ENCODE measurements at regions not wholly inside any gene's neighbourhood (a gene's known extent, or its start where the extent isn't known, plus 50 kb on each side); places are given as distances from the start of the nearest gene placed in this dataset.

- FAIRE-seq = no peak
Observed at GRCh38 chr18:42187611-42188380, 232.8 kb downstream of the PIK3C3 start.

DNA sequence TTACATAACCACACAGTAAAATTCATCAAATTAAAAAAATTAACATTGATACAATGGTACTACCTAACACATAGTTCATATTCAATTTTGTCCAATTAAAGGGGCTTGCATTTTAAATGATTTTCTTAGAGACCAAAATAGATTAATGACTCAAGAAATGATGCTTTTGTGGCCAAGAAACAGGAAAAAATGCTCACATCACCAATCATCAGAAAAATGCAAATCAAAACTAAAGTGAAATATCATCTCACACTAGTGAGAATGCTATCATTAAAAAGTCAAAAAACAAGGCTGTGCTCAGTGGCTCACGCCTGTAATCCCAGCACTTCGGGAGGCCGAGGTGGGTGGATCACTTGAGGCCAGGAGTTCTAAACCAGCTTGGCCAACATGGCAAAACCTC lies 235.6 kb downstream of the PIK3C3 start:
- FAIRE-seq = no peak

GRCh38 chr18:42192251-42193248 lies 237.5 kb downstream of the PIK3C3 start:
- FAIRE-seq = no peak

DNA sequence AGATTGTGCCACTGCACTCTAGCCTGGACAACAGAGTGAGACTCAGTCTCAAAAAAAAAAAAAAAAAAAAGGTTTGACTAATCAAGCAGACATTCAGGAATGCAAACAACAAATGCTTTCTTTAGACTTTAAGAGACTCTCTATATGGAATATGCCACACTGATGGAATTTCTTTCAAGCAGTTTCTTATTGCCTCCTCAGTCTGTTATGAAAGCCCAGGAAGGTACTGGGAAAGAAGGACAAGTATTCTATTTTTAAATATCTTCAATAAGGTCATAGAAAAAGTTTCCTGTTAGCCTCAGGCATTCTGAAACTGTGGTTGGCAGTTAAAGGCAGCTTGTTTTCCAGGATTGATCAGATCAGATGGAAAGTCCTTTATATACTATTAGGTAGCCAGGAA lies 241.6 kb downstream of the PIK3C3 start:
- no peak for FAIRE-seq

DNA sequence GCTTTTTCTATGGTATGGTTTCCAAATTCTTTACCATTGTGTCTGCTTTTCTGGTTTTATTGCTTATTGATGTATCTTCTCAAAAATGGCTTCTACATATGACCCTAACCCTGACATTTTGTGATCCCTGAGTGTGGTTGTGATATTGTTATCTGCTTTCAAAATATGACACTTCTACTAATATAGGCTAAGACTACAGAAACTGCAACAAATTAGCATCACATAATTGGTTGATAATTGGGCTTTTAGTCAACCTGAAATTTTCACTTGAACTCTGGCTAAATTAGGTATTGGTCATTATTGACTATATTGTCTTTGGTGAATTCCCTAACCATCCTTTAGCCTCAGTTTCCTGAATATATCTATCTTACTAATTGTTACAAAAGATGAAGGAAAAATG lies 246.1 kb downstream of the PIK3C3 start:
- no peak for FAIRE-seq

- FAIRE-seq = no peak
Observed at GRCh38 chr18:42211201-42211600, 256.2 kb downstream of the PIK3C3 start.

DNA sequence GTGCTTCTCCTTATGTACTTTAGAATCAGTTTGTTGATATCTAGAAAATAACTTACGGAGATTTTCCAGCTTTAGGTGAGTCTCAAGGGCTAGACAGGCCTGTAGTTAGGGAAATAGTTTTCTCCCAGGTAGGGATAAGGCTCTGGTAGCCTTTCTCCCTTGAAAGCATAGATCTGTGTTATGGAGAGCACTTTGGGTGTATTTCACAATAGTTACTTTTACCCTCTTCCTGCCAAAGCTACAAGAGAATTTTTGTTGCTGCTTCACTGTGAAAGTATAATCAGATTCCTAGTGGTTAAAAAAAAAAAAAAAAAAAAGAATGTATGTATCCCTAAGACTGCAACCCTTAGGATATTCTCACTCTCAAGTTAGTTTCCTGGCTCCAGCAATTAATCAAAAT lies 267.5 kb downstream of the PIK3C3 start:
- FAIRE-seq = no peak

- no peak for FAIRE-seq
Observed at GRCh38 chr18:42228581-42228980, 273.5 kb downstream of the PIK3C3 start.

- no peak for FAIRE-seq
Observed at GRCh38 chr18:42229211-42230210, 274.5 kb downstream of the PIK3C3 start.

- FAIRE-seq = no peak
Observed at GRCh38 chr18:42230636-42231035, 275.6 kb downstream of the PIK3C3 start.

DNA sequence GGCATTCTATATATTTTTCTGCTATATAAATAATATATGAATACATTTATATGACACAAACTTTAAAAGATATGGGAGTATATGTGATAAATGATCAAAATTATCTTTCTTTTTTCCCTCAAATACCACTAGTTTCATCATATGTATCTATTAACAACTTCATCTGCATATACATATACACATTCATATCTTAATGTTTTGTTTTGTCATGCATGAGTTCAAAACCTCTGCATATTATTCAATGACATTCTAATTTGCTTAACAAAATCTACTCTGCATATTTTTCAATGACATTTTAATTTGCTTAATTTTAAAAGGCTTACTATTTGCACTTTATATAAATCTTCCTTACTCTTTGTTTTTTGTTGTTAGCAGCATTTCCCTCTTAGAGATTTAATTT lies 276.2 kb downstream of the PIK3C3 start:
- no peak for FAIRE-seq

DNA sequence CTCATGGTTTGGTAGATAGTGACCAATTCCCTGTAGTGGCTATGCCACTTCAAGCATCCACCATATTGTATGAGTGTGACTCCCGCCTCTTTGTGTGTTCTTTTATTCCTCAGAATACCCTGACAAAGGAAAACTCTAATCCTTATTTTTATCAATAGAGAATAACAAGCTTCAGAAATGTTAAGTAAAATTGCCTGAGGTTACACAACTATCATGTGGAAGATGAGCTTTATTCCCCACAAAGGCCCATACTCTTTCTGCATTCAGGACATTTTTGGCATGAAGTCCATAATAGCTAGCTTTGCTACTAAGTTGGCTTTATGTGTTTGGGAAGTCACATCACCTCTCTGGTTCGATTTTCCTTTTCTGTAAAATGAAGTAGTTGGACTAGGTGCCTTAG lies 276.8 kb downstream of the PIK3C3 start:
- no peak for FAIRE-seq

DNA sequence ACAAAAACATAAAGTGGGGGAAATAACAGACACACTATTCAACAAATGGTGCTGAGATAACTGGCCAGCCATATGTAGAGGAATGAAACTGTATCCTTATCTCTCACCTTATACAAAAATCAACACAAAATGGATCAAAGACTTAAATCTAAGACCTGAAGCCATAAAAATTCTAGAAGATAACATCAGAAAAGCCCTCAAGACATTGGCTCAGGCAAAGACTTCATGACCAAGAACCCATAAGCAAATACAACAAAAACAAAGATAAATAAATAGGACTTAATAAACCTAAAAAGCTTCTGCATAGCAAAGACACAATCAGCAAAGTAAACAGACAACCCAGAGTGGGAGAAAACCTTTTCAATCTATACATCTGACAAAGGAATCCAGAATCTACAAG lies 278.9 kb downstream of the PIK3C3 start:
- no peak for FAIRE-seq

GRCh38 chr18:42242758-42243157 lies 287.7 kb downstream of the PIK3C3 start:
- FAIRE-seq = no peak

GRCh38 chr18:42245137-42245536 lies 290.1 kb downstream of the PIK3C3 start:
- no peak for FAIRE-seq

DNA sequence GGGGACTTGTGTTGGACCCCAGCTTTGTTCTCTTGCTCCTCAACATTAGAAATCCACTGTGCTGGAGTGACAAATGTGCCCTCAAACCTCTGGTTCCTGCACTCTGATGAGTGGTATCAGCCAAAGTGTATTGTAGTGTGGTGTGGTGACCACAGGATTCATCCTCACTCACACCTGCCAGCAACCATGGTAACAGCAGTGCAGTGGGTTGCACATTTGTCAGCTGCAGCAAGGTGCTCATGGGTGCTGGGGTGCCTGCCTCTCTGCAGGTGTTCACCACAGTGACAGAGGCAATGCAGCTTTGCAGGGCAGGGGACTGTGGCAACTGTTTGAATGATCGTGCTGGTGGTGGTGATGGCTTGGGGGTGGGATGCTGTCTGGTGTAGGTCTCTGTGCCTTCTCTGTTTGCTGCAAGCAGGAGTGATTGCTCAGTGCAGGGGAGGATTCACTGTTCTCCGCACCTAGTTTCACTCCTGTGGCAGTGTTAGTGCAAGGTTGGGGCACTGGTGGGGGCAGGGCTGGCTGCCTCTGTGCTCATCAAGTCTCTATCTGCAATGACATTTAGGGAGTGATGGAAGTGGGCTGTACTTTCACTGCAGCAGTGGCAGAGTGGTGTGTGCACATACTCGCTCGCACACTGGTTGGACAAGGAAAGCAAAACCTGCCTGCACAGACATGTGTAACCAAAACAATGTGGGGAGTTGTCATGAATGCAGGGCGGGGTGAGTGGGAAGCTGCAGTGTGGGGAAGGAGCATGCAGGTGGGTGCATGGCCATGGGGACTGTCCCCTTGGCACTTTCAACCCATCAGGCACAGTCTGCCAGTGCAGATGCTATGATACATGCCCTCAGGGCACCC lies 301.1 kb downstream of the PIK3C3 start:
- FAIRE-seq = no peak

- no peak for FAIRE-seq
Observed at GRCh38 chr18:42258301-42258965, 303.4 kb downstream of the PIK3C3 start.

DNA sequence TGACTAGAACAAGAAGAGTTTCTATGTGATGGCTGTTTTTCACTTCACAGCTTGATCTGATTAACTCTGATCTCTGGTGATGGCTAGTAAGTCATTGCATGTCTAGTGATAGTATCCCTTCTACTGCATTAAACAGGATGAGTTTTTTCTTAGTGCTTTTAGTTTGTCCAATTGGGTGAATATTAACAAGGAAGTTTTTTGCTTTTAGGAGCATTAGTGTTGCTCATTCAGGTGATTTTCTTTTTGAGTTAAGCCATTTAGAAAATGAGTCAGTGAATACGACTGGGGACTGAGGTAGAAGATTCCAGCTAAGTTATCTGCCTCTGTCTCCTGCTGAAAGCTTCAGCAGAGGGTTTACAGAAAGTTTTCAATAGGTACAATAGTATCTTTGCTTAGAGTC lies 306.7 kb downstream of the PIK3C3 start:
- no peak for FAIRE-seq

DNA sequence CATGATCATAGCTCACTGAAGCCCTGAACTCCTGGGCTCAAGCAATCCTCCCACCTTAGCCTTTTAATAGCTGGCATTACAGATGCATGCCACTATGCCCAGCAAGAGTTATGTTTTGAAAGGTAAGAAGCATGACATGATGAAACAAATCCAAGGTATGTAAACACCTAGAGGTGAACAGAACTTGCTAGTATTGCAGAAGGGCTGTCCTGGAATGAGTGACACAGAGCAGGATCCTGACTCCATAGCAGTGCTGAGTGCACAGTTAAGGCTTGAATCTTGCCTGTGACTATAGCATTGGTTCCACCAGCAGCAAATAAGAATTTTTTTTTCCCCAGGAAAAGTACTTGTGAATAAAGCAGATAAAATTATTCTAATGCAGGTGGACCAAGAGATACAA lies 309.5 kb downstream of the PIK3C3 start:
- FAIRE-seq = no peak

GRCh38 chr18:42268186-42268725 lies 313.2 kb downstream of the PIK3C3 start:
- FAIRE-seq = no peak

- no peak for FAIRE-seq
Observed at GRCh38 chr18:42268798-42269197, 313.8 kb downstream of the PIK3C3 start.
